ENCODE measurements at regions not wholly inside any gene's neighbourhood (a gene's known extent, or its start where the extent isn't known, plus 50 kb on each side); places are given as distances from the start of the nearest gene placed in this dataset.
A peak's percentile ranks its signal among the peaks of the same experiment; 100 is the strongest.

- Histone ChIP-seq H3K9ac (ENCODE audit: insufficient read length, low read depth) (no peak overlapping the region), H3K36me3 (ENCODE audit: insufficient read depth, insufficient read length, low read length) (no peaks in the 10 kb centered on the region), H3K4me1 (ENCODE audit: insufficient read depth, insufficient read length) (no peaks in the 10 kb centered on the region), H3K4me3 (ENCODE audit: insufficient read length, low read depth) (no peak overlapping the region), H3K27me3 (ENCODE audit: insufficient read depth, insufficient read length) (no peaks in the 10 kb centered on the region), H3K9me3 (ENCODE audit: insufficient read depth, low read length) (no peaks in the 10 kb centered on the region)
- TF ChIP-seq SUZ12 (IDR thresholded peaks at IDR 0.05; ENCODE audit: extremely low read depth, insufficient read depth, insufficient read length) = no peak
- TF ChIP-seq ZNF274 (IDR thresholded peaks at IDR 0.05; ENCODE audit: low read depth, low read length) = no peak
- TF ChIP-seq YY1 (IDR thresholded peaks at IDR 0.05; ENCODE audit: insufficient read depth, insufficient read length) = no peak
- no peak for DNase-seq (ENCODE audit: low read depth, low spot score)
Measured at GRCh38 chr4:179601671-179602070, 2159.4 kb upstream of the AGA start.

GRCh38 chr4:179605196-179605595 is 2163.0 kb upstream of the AGA start:
- H3K27me3 ChIP-seq (ENCODE audit: insufficient read depth, insufficient read length) = no peaks in the 10 kb centered on the region

GRCh38 chr4:179607003-179607402 is 2164.8 kb upstream of the AGA start:
- no peak for TF ChIP-seq ZNF274 (IDR thresholded peaks at IDR 0.05; ENCODE audit: low read depth, low read length)
- no peak for TF ChIP-seq YY1 (IDR thresholded peaks at IDR 0.05; ENCODE audit: insufficient read depth, insufficient read length)
- H3K27me3 ChIP-seq (ENCODE audit: insufficient read depth, insufficient read length) = no peaks in the 10 kb centered on the region
- no peaks in the 10 kb centered on the region for H3K36me3 ChIP-seq (ENCODE audit: insufficient read depth, insufficient read length, low read length)
- no peak for DNase-seq (ENCODE audit: low read depth, low spot score)
- H3K4me3 ChIP-seq (ENCODE audit: insufficient read length, low read depth) = no peak overlapping the region
- H3K9me3 ChIP-seq (ENCODE audit: insufficient read depth, low read length) = no peaks in the 10 kb centered on the region
- H3K4me1 ChIP-seq (ENCODE audit: insufficient read depth, insufficient read length) = no peaks in the 10 kb centered on the region
- H3K9ac ChIP-seq (ENCODE audit: insufficient read length, low read depth) = no peak overlapping the region

More at GRCh38 chr4:179605196-179605595, 2163.0 kb upstream of the AGA start:
- no peaks in the 10 kb centered on the region for H3K36me3 ChIP-seq (ENCODE audit: insufficient read depth, insufficient read length, low read length)
- DNase-seq (ENCODE audit: low read depth, low spot score) = no peak
- H3K9me3 ChIP-seq (ENCODE audit: insufficient read depth, low read length) = no peaks in the 10 kb centered on the region
- H3K4me3 ChIP-seq (ENCODE audit: insufficient read length, low read depth) = no peak overlapping the region
- H3K9ac ChIP-seq (ENCODE audit: insufficient read length, low read depth) = no peak overlapping the region
- TF ChIP-seq ZNF274 (IDR thresholded peaks at IDR 0.05; ENCODE audit: low read depth, low read length) (no peak), SUZ12 (IDR thresholded peaks at IDR 0.05; ENCODE audit: extremely low read depth, insufficient read depth, insufficient read length) (no peak), YY1 (IDR thresholded peaks at IDR 0.05; ENCODE audit: insufficient read depth, insufficient read length) (no peak)
- no peaks in the 10 kb centered on the region for H3K4me1 ChIP-seq (ENCODE audit: insufficient read depth, insufficient read length)

DNA sequence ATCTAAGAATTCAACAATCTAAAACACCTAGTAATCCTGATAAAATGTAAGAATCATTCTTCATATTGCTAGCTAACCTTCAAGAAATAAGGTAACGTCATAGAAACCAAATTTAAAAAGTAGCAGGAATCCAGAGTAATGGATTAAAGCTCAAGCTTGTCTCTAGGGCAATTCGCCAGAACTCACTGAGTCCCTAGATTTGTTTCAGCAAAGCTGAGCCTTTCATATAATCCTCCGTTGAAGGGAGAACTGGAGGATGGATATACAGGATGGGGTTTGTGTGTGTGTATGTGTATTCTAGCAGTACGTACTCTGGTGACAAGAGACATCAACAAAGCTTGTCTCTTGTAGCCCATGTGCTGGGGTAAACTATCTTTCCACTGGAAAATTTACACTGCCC is 2173.5 kb upstream of the AGA start:
- DNase-seq (ENCODE audit: low read depth, low spot score) = no peak
- H3K4me1 ChIP-seq (ENCODE audit: insufficient read depth, insufficient read length) = no peaks in the 10 kb centered on the region
- H3K9ac ChIP-seq (ENCODE audit: insufficient read length, low read depth) = no peak overlapping the region
- no peaks in the 10 kb centered on the region for H3K27me3 ChIP-seq (ENCODE audit: insufficient read depth, insufficient read length)
- no peaks in the 10 kb centered on the region for H3K36me3 ChIP-seq (ENCODE audit: insufficient read depth, insufficient read length, low read length)
- H3K4me3 ChIP-seq (ENCODE audit: insufficient read length, low read depth) = no peak overlapping the region
- no peaks in the 10 kb centered on the region for H3K9me3 ChIP-seq (ENCODE audit: insufficient read depth, low read length)
- TF ChIP-seq YY1 (IDR thresholded peaks at IDR 0.05; ENCODE audit: insufficient read depth, insufficient read length) = no peak
- TF ChIP-seq ZNF274 (IDR thresholded peaks at IDR 0.05; ENCODE audit: low read depth, low read length) = no peak

DNA sequence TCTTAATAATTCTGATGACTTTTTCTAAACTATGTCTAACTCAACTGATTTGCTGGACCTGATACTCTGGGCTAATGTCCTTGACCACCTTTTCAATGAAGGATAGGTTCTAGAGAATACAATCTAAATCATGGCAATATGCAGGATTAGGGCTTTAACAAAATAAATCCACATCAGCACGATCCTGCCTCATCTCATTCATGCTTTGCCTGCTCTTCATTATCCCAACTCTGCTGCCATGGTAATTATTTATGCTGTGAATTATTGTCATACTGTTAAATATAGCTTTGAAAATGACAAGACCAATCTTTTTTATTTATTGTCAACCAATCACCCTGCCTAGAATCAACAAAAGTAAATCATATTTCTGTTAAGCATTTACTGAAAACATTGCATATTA is 2176.7 kb upstream of the AGA start:
- DNase-seq (ENCODE audit: low read depth, low spot score) = no peak
- H3K27me3 ChIP-seq (ENCODE audit: insufficient read depth, insufficient read length) = no peaks in the 10 kb centered on the region

DNA sequence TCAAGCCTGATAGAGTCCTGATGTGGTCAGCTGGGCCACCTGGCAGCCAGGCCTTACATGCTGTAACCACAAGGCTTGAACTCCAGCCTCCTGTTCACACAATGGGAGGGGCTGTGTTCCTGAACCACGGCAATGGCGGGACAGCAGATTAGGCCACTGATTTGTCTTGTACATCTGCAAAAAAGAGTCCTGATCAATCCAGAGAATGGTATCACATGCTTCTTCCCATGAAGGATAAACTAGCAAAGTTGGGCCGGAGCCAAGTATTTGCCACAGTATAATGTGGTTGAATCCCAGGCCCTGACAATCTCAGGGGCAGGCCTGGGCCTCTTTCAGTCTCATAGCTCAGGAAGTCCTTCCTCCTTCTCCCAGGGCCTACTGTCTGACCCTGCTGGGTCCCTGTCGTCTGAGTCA is 2182.5 kb upstream of the AGA start:
- TF ChIP-seq ZNF274 (IDR thresholded peaks at IDR 0.05; ENCODE audit: low read depth, low read length) (no peak), SUZ12 (IDR thresholded peaks at IDR 0.05; ENCODE audit: extremely low read depth, insufficient read depth, insufficient read length) (no peak), YY1 (IDR thresholded peaks at IDR 0.05; ENCODE audit: insufficient read depth, insufficient read length) (no peak)
- DNase-seq (ENCODE audit: low read depth, low spot score) = no peak
- Histone ChIP-seq H3K4me3 (ENCODE audit: insufficient read length, low read depth) (no peak overlapping the region), H3K27me3 (ENCODE audit: insufficient read depth, insufficient read length) (no peaks in the 10 kb centered on the region), H3K4me1 (ENCODE audit: insufficient read depth, insufficient read length) (no peaks in the 10 kb centered on the region), H3K36me3 (ENCODE audit: insufficient read depth, insufficient read length, low read length) (no peaks in the 10 kb centered on the region), H3K9ac (ENCODE audit: insufficient read length, low read depth) (no peak overlapping the region), H3K9me3 (ENCODE audit: insufficient read depth, low read length) (no peaks in the 10 kb centered on the region)

More for the DNA sequence above, 2176.7 kb upstream of the AGA start:
- H3K4me1 ChIP-seq (ENCODE audit: insufficient read depth, insufficient read length) = no peaks in the 10 kb centered on the region
- no peaks in the 10 kb centered on the region for H3K36me3 ChIP-seq (ENCODE audit: insufficient read depth, insufficient read length, low read length)
- no peak overlapping the region for H3K4me3 ChIP-seq (ENCODE audit: insufficient read length, low read depth)
- no peak for TF ChIP-seq SUZ12 (IDR thresholded peaks at IDR 0.05; ENCODE audit: extremely low read depth, insufficient read depth, insufficient read length)
- H3K9ac ChIP-seq (ENCODE audit: insufficient read length, low read depth) = no peak overlapping the region
- H3K9me3 ChIP-seq (ENCODE audit: insufficient read depth, low read length) = no peaks in the 10 kb centered on the region

GRCh38 chr4:179625406-179625805 is 2183.2 kb upstream of the AGA start:
- Histone ChIP-seq H3K27me3 (ENCODE audit: insufficient read depth, insufficient read length) (no peaks in the 10 kb centered on the region), H3K9ac (ENCODE audit: insufficient read length, low read depth) (no peak overlapping the region), H3K4me1 (ENCODE audit: insufficient read depth, insufficient read length) (no peaks in the 10 kb centered on the region), H3K4me3 (ENCODE audit: insufficient read length, low read depth) (no peak overlapping the region), H3K9me3 (ENCODE audit: insufficient read depth, low read length) (no peaks in the 10 kb centered on the region), H3K36me3 (ENCODE audit: insufficient read depth, insufficient read length, low read length) (no peaks in the 10 kb centered on the region)
- no peak for DNase-seq (ENCODE audit: low read depth, low spot score)
- TF ChIP-seq YY1 (IDR thresholded peaks at IDR 0.05; ENCODE audit: insufficient read depth, insufficient read length) = no peak
- no peak for TF ChIP-seq SUZ12 (IDR thresholded peaks at IDR 0.05; ENCODE audit: extremely low read depth, insufficient read depth, insufficient read length)
- TF ChIP-seq ZNF274 (IDR thresholded peaks at IDR 0.05; ENCODE audit: low read depth, low read length) = no peak

DNA sequence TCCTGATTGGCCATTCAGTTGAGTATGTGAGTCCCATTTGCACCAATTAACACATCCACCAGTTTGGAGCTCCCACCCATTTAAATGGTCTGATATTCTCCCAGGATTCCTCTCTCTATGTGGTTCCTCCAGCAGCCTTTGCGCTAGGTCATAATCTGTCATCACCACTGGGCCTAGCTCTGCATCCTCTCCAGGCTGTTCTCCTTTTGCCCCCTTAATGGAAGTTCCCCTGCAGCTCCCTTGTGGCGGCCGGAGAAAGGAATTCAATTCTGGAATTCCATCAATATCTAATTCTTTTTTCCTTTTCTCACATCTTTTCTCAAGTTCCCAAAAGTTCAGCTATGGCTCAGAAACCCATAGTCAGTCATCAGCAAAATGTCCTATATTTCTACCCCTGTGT is 2184.4 kb upstream of the AGA start:
- Histone ChIP-seq H3K4me3 (ENCODE audit: insufficient read length, low read depth) (no peak overlapping the region), H3K9ac (ENCODE audit: insufficient read length, low read depth) (no peak overlapping the region), H3K4me1 (ENCODE audit: insufficient read depth, insufficient read length) (no peaks in the 10 kb centered on the region), H3K9me3 (ENCODE audit: insufficient read depth, low read length) (no peaks in the 10 kb centered on the region), H3K27me3 (ENCODE audit: insufficient read depth, insufficient read length) (no peaks in the 10 kb centered on the region), H3K36me3 (ENCODE audit: insufficient read depth, insufficient read length, low read length) (no peaks in the 10 kb centered on the region)
- TF ChIP-seq SUZ12 (IDR thresholded peaks at IDR 0.05; ENCODE audit: extremely low read depth, insufficient read depth, insufficient read length) = no peak
- no peak for TF ChIP-seq YY1 (IDR thresholded peaks at IDR 0.05; ENCODE audit: insufficient read depth, insufficient read length)
- TF ChIP-seq ZNF274 (IDR thresholded peaks at IDR 0.05; ENCODE audit: low read depth, low read length) = no peak
- peak; percentile 15 for DNase-seq (ENCODE audit: low read depth, low spot score)

Data from NT2/D1 (cell line).